ENCODE measurements at regions not wholly inside any gene's neighbourhood (a gene's known extent, or its start where the extent isn't known, plus 50 kb on each side); places are given as distances from the start of the nearest gene placed in this dataset.

- TF ChIP-seq ZFX (IDR thresholded peaks at IDR 0.05; ENCODE audit: borderline replicate concordance) (no peak), CTCF (IDR thresholded peaks at IDR 0.05) (no peak)
- H3K27ac ChIP-seq: no peak overlapping the region
These were observed 134.1 kb upstream of the SATB2 start for GRCh38 chr2:199591826-199592225.

GRCh38 chr2:199590321-199591203 is 132.8 kb upstream of the SATB2 start:
- no peak for TF ChIP-seq CTCF (IDR thresholded peaks at IDR 0.05)
- no peak for TF ChIP-seq ZFX (IDR thresholded peaks at IDR 0.05; ENCODE audit: borderline replicate concordance)
- H3K27ac ChIP-seq: no peak overlapping the region

DNA sequence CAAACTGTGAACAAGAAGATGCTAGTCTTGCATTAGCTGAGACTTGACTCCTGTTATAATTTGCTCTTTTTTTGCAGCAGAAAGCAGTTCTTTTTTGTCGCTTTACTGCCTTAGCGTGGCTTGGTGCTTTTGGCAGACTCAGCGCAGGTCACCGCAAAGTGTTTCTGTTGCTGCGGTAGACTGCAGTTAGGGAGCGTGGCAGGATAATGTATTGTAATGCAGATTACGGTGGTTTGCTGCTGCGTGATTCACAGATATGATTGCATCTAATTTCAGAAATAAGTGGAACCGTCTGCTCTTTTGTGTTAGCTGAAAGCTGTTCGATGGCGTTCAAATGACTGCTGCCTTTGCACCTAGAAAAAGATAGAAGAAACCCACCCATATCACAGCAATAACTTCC is 131.6 kb upstream of the SATB2 start:
- TF ChIP-seq ZFX (IDR thresholded peaks at IDR 0.05; ENCODE audit: borderline replicate concordance) (no peak), CTCF (IDR thresholded peaks at IDR 0.05) (no peak)
- H3K27ac ChIP-seq: no peak overlapping the region

- no peak for TF ChIP-seq CTCF (IDR thresholded peaks at IDR 0.05)
- no peak for TF ChIP-seq ZFX (IDR thresholded peaks at IDR 0.05; ENCODE audit: borderline replicate concordance)
These were observed 130.3 kb upstream of the SATB2 start for GRCh38 chr2:199588054-199588453.

GRCh38 chr2:199586646-199587045 is 128.9 kb upstream of the SATB2 start:
- H3K27ac ChIP-seq: no peak overlapping the region
- TF ChIP-seq ZFX (IDR thresholded peaks at IDR 0.05; ENCODE audit: borderline replicate concordance): no peak
- TF ChIP-seq CTCF (IDR thresholded peaks at IDR 0.05): no peak

More at GRCh38 chr2:199588054-199588453, 130.3 kb upstream of the SATB2 start:
- H3K27ac ChIP-seq: no peak overlapping the region

DNA sequence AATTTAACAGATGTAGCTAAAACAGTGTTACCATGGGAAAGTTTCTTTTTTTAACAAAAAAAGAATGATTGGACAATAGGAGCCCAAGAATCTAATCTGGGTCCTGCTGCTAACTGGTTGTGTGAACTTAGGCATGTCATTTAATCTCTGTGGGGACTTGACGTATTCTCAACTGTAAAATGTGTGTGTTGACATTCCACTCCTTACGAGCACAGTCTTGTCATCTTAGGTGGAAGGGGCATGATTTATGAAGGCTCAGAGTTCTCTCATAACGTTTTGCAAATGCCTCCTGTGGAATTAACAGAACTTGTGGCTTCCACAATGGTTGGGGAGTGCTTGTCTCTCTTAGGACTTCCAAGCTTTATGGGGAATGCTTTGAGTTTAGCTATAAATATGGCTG is 125.9 kb upstream of the SATB2 start:
- TF ChIP-seq CTCF (IDR thresholded peaks at IDR 0.05) (no peak), ZFX (IDR thresholded peaks at IDR 0.05; ENCODE audit: borderline replicate concordance) (no peak)
- H3K27ac ChIP-seq: no peak overlapping the region

GRCh38 chr2:199581935-199582360 is 124.2 kb upstream of the SATB2 start:
- H3K27ac ChIP-seq: no peak overlapping the region
- TF ChIP-seq CTCF (IDR thresholded peaks at IDR 0.05) (no peak), ZFX (IDR thresholded peaks at IDR 0.05; ENCODE audit: borderline replicate concordance) (no peak)
